ENCODE measurements at regions not wholly inside any gene's neighbourhood (a gene's known extent, or its start where the extent isn't known, plus 50 kb on each side); places are given as distances from the start of the nearest gene placed in this dataset.

DNA sequence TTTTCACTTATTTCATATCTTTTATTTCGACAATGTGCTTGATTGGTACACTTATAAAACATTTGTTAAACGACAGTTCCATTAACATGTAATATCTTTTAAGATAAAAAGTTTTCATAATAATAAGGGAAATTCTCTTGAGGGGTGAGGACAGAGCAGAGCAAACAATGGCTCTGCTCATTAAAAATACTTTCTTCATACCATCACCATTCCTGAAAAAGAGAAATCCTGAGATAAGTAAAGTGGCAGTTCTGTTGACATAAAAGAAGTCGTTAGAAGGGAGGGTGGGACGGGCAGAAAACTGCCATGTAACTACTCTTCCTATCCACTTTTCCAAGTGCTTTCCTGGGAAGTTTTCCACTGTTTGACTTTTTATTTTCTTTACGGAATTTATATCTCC, 193.6 kb upstream of the CEP162 start:
- Histone ChIP-seq H2AFZ (ENCODE audit: low read depth, low read length) (no peak overlapping the region), H3K4me2 (ENCODE audit: insufficient read depth, low read length) (no peak overlapping the region), H3K79me2 (ENCODE audit: control insufficient read depth, insufficient read depth, low read length) (no peaks in the 10 kb centered on the region), H3K9me1 (replicated peaks; ENCODE audit: control insufficient read depth, extremely low read depth, insufficient read depth, low read length) (no peaks in the 10 kb centered on the region), H4K20me1 (replicated peaks; ENCODE audit: control insufficient read depth, extremely low read depth, insufficient read depth, low read length) (no peaks in the 10 kb centered on the region), H3K4me3 (replicated peaks in 1 of 3; ENCODE audit: insufficient read depth in 1 of 3, low read depth in 1 of 3, low read length in 3 of 3) (no peak overlapping the region), H3K4me1 (ENCODE audit: control insufficient read depth, extremely low read depth, insufficient read depth, low read length) (no peaks in the 10 kb centered on the region), H3K36me3 (ENCODE audit: control insufficient read depth in 2 of 2, extremely low read depth in 1 of 2, insufficient read depth in 2 of 2, low read length in 2 of 2) (no peaks in the 10 kb centered on the region), H3K27me3 (ENCODE audit: control insufficient read depth in 2 of 2, insufficient read depth in 2 of 2, low read length in 2 of 2) (no peaks in the 10 kb centered on the region), H3K27ac (ENCODE audit: insufficient read depth, low read depth, low read length) (no peak overlapping the region), H3K9me3 (replicated peaks; ENCODE audit: control insufficient read depth, insufficient read depth, low read length) (no peaks in the 10 kb centered on the region), H3K9ac (replicated peaks; ENCODE audit: extremely low read depth, insufficient read depth, low read length) (no peak overlapping the region)
- CTCF ChIA-PET: interaction anchor here (1.6 to 3.7 kb wide), 5 partner anchors 13 to 593 kb away, joined by 3 to 170 read pairs (median 14); no protein-coding TSS in a partner anchor
- no peak for DNase-seq (ENCODE audit: low read depth, low spot score)
- BruUV-seq (replicated peaks): no TSS peak
- FAIRE-seq: no peak
- dilution Hi-C loops (cut with MboI; ENCODE audit: extremely low pct_ligation_motif_present, low sequenced_read_pairs): no loop called here
- intact Hi-C loops (cut with micrococcal nuclease): loop anchor here (5.0 kb wide), 1 partner anchor 476 kb away; no protein-coding TSS in a partner anchor
- POLR2A ChIA-PET: no interaction called here
- no peak for TF ChIP-seq FOS (IDR thresholded peaks at IDR 0.05; ENCODE audit: borderline replicate concordance, insufficient read depth, low read length)
- TF ChIP-seq GATA2 (IDR thresholded peaks at IDR 0.05; ENCODE audit: insufficient read depth, insufficient read length, low read depth, low read length): no peak
- no peak for TF ChIP-seq MAX (IDR thresholded peaks at IDR 0.05; ENCODE audit: insufficient read depth, insufficient read length)
- no peak for TF ChIP-seq JUN (IDR thresholded peaks at IDR 0.05; ENCODE audit: borderline replicate concordance, insufficient read depth, insufficient read length, low read depth)
- no peak for TF ChIP-seq POLR2A (IDR thresholded peaks at IDR 0.05; ENCODE audit: low read depth, low read length)
- TF ChIP-seq, protein P1, sequence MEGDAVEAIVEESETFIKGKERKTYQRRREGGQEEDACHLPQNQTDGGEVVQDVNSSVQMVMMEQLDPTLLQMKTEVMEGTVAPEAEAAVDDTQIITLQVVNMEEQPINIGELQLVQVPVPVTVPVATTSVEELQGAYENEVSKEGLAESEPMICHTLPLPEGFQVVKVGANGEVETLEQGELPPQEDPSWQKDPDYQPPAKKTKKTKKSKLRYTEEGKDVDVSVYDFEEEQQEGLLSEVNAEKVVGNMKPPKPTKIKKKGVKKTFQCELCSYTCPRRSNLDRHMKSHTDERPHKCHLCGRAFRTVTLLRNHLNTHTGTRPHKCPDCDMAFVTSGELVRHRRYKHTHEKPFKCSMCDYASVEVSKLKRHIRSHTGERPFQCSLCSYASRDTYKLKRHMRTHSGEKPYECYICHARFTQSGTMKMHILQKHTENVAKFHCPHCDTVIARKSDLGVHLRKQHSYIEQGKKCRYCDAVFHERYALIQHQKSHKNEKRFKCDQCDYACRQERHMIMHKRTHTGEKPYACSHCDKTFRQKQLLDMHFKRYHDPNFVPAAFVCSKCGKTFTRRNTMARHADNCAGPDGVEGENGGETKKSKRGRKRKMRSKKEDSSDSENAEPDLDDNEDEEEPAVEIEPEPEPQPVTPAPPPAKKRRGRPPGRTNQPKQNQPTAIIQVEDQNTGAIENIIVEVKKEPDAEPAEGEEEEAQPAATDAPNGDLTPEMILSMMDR (IDR thresholded peaks at IDR 0.05; ENCODE audit: extremely low read depth in 1 of 2, insufficient read depth in 1 of 2, low read depth in 1 of 2, low read length in 2 of 2): no peak
- no peak for TF ChIP-seq POLR2AphosphoS5 (IDR thresholded peaks at IDR 0.05; ENCODE audit: insufficient read depth, low read depth, low read length)
- TF ChIP-seq EZH2 (IDR thresholded peaks at IDR 0.05; ENCODE audit: borderline replicate concordance, low read depth, low read length, severe bottlenecking): no peak
- TF ChIP-seq MYC (IDR thresholded peaks at IDR 0.05; ENCODE audit: low read depth, low read length): no peak
